ENCODE measurements at regions not wholly inside any gene's neighbourhood (a gene's known extent, or its start where the extent isn't known, plus 50 kb on each side); places are given as distances from the start of the nearest gene placed in this dataset.

GRCh38 chr6:27065183-27065582 is 182.3 kb upstream of the PRSS16 start:
- no peaks in the 10 kb centered on the region for H3K4me1 Mint-ChIP-seq
- H4K20me1 ChIP-seq (ENCODE audit: insufficient read depth, low read length): no peaks in the 10 kb centered on the region
- DNase-seq: no peak
- no peak overlapping the region for H3K27ac Mint-ChIP-seq
- no peak overlapping the region for H2AFZ ChIP-seq (ENCODE audit: insufficient read depth, low read depth, low read length, poor library complexity, severe bottlenecking)
- no peak overlapping the region for H3K4me2 ChIP-seq (replicated peaks; ENCODE audit: extremely low read depth, low read length, poor library complexity, severe bottlenecking)
- no peak overlapping the region for H3K4me3 ChIP-seq (replicated peaks in 1 of 3; ENCODE audit: low read depth in 2 of 3, low read length in 3 of 3)
- H3K27me3 Mint-ChIP-seq (ENCODE audit: low read depth in 3 of 3): peaks cover 2 to 15% (median 8%) of the 10 kb centered on the region in 3 donors
- no peaks in the 10 kb centered on the region for H3K79me2 ChIP-seq (ENCODE audit: insufficient read depth, low read length)
- no peak overlapping the region for H3K4me3 Mint-ChIP-seq
- intact Hi-C loops (cut with micrococcal nuclease): no loop called here
- 93% methylated on average over 3 of the region's 3 CpGs for WGBS (ENCODE audit: insufficient coverage)
- H3K36me3 Mint-ChIP-seq: no peaks in the 10 kb centered on the region
- TF ChIP-seq, protein P1, sequence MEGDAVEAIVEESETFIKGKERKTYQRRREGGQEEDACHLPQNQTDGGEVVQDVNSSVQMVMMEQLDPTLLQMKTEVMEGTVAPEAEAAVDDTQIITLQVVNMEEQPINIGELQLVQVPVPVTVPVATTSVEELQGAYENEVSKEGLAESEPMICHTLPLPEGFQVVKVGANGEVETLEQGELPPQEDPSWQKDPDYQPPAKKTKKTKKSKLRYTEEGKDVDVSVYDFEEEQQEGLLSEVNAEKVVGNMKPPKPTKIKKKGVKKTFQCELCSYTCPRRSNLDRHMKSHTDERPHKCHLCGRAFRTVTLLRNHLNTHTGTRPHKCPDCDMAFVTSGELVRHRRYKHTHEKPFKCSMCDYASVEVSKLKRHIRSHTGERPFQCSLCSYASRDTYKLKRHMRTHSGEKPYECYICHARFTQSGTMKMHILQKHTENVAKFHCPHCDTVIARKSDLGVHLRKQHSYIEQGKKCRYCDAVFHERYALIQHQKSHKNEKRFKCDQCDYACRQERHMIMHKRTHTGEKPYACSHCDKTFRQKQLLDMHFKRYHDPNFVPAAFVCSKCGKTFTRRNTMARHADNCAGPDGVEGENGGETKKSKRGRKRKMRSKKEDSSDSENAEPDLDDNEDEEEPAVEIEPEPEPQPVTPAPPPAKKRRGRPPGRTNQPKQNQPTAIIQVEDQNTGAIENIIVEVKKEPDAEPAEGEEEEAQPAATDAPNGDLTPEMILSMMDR (IDR thresholded peaks at IDR 0.05): no peak
- peaks cover 0 to 2% (median 0%) of the 10 kb centered on the region in 7 donors for H3K9me3 Mint-ChIP-seq
- peaks cover 0 to 3% of the 10 kb centered on the region in 2 donors for H3K27me3 ChIP-seq (ENCODE audit: control insufficient read depth in 2 of 2, insufficient read depth in 2 of 2, low read length in 2 of 2)
- no peaks in the 10 kb centered on the region for H3K36me3 ChIP-seq (replicated peaks in 1 of 2; ENCODE audit: control insufficient read depth in 1 of 2, insufficient read depth in 2 of 2, low read length in 2 of 2)
- H3K4me1 ChIP-seq (ENCODE audit: control insufficient read depth in 1 of 2, insufficient read depth in 2 of 2, low read length in 2 of 2): no peaks in the 10 kb centered on the region
- no peaks in the 10 kb centered on the region for H3K9me3 ChIP-seq (replicated peaks in 1 of 2; ENCODE audit: control insufficient read depth in 1 of 2, insufficient read depth in 1 of 2, low read length in 2 of 2)
- no peak overlapping the region for H3K9ac ChIP-seq (ENCODE audit: insufficient read depth, low read length, poor library complexity, severe bottlenecking)
- H3K27ac ChIP-seq (ENCODE audit: low read depth in 1 of 2, low read length in 2 of 2): no peak overlapping the region

GRCh38 chr6:27066381-27066780 is 181.1 kb upstream of the PRSS16 start:
- H3K27ac Mint-ChIP-seq: no peak overlapping the region

More at GRCh38 chr6:27066381-27066780, 181.1 kb upstream of the PRSS16 start:
- H3K9ac ChIP-seq (ENCODE audit: insufficient read depth, low read length, poor library complexity, severe bottlenecking): no peak overlapping the region
- H3K9me3 ChIP-seq (replicated peaks in 1 of 2; ENCODE audit: control insufficient read depth in 1 of 2, insufficient read depth in 1 of 2, low read length in 2 of 2): no peaks in the 10 kb centered on the region
- Mint-ChIP-seq H3K36me3 (no peaks in the 10 kb centered on the region), H3K9me3 (peaks cover 0 to 2% (median 0%) of the 10 kb centered on the region in 7 donors), H3K4me3 (no peak overlapping the region), H3K27me3 (ENCODE audit: low read depth in 3 of 3) (peaks cover 2 to 20% (median 12%) of the 10 kb centered on the region in 3 donors), H3K4me1 (no peaks in the 10 kb centered on the region)
- H3K36me3 ChIP-seq (replicated peaks in 1 of 2; ENCODE audit: control insufficient read depth in 1 of 2, insufficient read depth in 2 of 2, low read length in 2 of 2): no peaks in the 10 kb centered on the region
- TF ChIP-seq, protein P1 (IDR thresholded peaks at IDR 0.05): no peak
- H3K4me1 ChIP-seq (ENCODE audit: control insufficient read depth in 1 of 2, insufficient read depth in 2 of 2, low read length in 2 of 2): no peaks in the 10 kb centered on the region
- 63% methylated on average over 4 of the region's 4 CpGs for WGBS (ENCODE audit: insufficient coverage)
- no peaks in the 10 kb centered on the region for H4K20me1 ChIP-seq (ENCODE audit: insufficient read depth, low read length)
- no peak overlapping the region for H3K27ac ChIP-seq (ENCODE audit: low read depth in 1 of 2, low read length in 2 of 2)
- no peak overlapping the region for H3K4me3 ChIP-seq (replicated peaks in 1 of 3; ENCODE audit: low read depth in 2 of 3, low read length in 3 of 3)
- H3K27me3 ChIP-seq (ENCODE audit: control insufficient read depth in 2 of 2, insufficient read depth in 2 of 2, low read length in 2 of 2): peaks cover 0 to 3% of the 10 kb centered on the region in 2 donors
- no peak overlapping the region for H3K4me2 ChIP-seq (replicated peaks; ENCODE audit: extremely low read depth, low read length, poor library complexity, severe bottlenecking)
- DNase-seq: no peak
- no peaks in the 10 kb centered on the region for H3K79me2 ChIP-seq (ENCODE audit: insufficient read depth, low read length)
- intact Hi-C loops (cut with micrococcal nuclease): no loop called here
- no peak overlapping the region for H2AFZ ChIP-seq (ENCODE audit: insufficient read depth, low read depth, low read length, poor library complexity, severe bottlenecking)
